IMR-90 (cell line): ENCODE measurements at regions not wholly inside any gene's neighbourhood (a gene's known extent, or its start where the extent isn't known, plus 50 kb on each side); places are given as distances from the start of the nearest gene placed in this dataset.

Source experiments
- ATAC-seq: fragments of 200-7000 bp; cut with Tn5 transposase; 2 replicates; pipeline ENCODE4 v1.9.1; 2020; ENCODE audit warnings: low read depth, mild to moderate bottlenecking, moderate library complexity
- BruUV-seq: library from RNA; stranded (reverse); fragments of 400-500 nt; replicated peaks from 2 replicates; lab custom pipeline; 2021; lab: Mats Ljungman, UMichigan
- CTCF ChIA-PET: fragments of 300-600 bp; formaldehyde crosslinking; extraction: SDS; loops from one replicate; lab custom pipeline; 2021; ENCODE audit warnings: antibody characterized with exemption; lab: Yijun Ruan, JAX
- POLR2A ChIA-PET: fragments of 300-600 bp; sonication (Branson Sonifier 250); formaldehyde crosslinking; loops from one replicate; lab custom pipeline; 2022; ENCODE audit warnings: antibody characterized with exemption; ENCODE audit not compliant: unreplicated experiment; lab: Charles Lee
- DNase-seq: peaks from one replicate; pipeline ENCODE4 v3.0.0; 2013
- H2AFZ ChIP-seq: replicated peaks from 2 replicates; pipeline ENCODE3; 2013; ENCODE audit warnings: low read length, mild to moderate bottlenecking; ENCODE audit not compliant: poor library complexity
- H2AK5ac ChIP-seq: 2 replicates; pipeline ENCODE4 v1.6.1; 2013; ENCODE audit warnings: low read depth, low read length, inconsistent platforms
- H2AK9ac ChIP-seq: replicated peaks from 2 replicates; pipeline ENCODE3; 2013; ENCODE audit warnings: mild to moderate bottlenecking, low read depth, low read length, moderate library complexity; ENCODE audit not compliant: poor library complexity
- H2BK120ac ChIP-seq: 2 replicates; pipeline ENCODE4 v1.6.1; 2013; ENCODE audit warnings: low read depth, low read length, inconsistent platforms
- H2BK15ac ChIP-seq: 3 replicates; pipeline ENCODE4 v1.6.1; 2013; ENCODE audit warnings: low read depth, low read length, inconsistent platforms
- H2BK20ac ChIP-seq: 2 replicates; pipeline ENCODE4 v1.6.1; 2013; ENCODE audit warnings: low read depth, mild to moderate bottlenecking, inconsistent platforms, low read length, moderate library complexity
- H2BK5ac ChIP-seq: 2 replicates; pipeline ENCODE4 v1.6.1; 2013; ENCODE audit warnings: mild to moderate bottlenecking, low read depth, low read length, inconsistent platforms; ENCODE audit not compliant: poor library complexity, severe bottlenecking
- H3K14ac ChIP-seq: replicated peaks from 2 replicates; pipeline ENCODE4 v1.6.1; 2013; ENCODE audit warnings: low read depth, low read length, inconsistent platforms
- H3K18ac ChIP-seq: 2 replicates; pipeline ENCODE4 v1.6.1; 2013; ENCODE audit warnings: low read depth, low read length, control low read depth
- H3K23ac ChIP-seq: 2 replicates; pipeline ENCODE4 v1.6.1; 2013; ENCODE audit warnings: low read depth, low read length, inconsistent platforms
- H3K27ac ChIP-seq: 2 replicates; pipeline ENCODE4 v1.5.1; 2013; ENCODE audit warnings: mild to moderate bottlenecking, control low read depth, low read length; ENCODE audit not compliant: insufficient read depth
- H3K27me3 ChIP-seq: 2 replicates; pipeline ENCODE4 v1.6.1; 2013; ENCODE audit warnings: low read length; ENCODE audit not compliant: control insufficient read depth, insufficient read depth
- H3K36me3 ChIP-seq: 2 replicates; pipeline ENCODE4 v1.6.1; 2013; ENCODE audit warnings: low read length, mixed read lengths; ENCODE audit not compliant: control insufficient read depth, insufficient read depth
- H3K4ac ChIP-seq: 2 replicates; pipeline ENCODE4 v1.6.1; 2013; ENCODE audit warnings: low read depth, low read length, inconsistent platforms
- H3K4me1 ChIP-seq: 2 replicates; pipeline ENCODE4 v1.6.1; 2013; ENCODE audit warnings: low read length, mixed read lengths; ENCODE audit not compliant: control insufficient read depth, insufficient read depth
- H3K4me2 ChIP-seq: 2 replicates; pipeline ENCODE4 v1.6.1; 2013; ENCODE audit warnings: low read depth, mild to moderate bottlenecking, control low read depth, low read length, moderate library complexity
- H3K4me3 ChIP-seq: 2 replicates; pipeline ENCODE4 v1.5.1; 2013; ENCODE audit warnings: low read depth, mild to moderate bottlenecking, control low read depth, low read length, moderate library complexity; ENCODE audit not compliant: insufficient read depth
- H3K56ac ChIP-seq: 2 replicates; pipeline ENCODE4 v1.6.1; 2013; ENCODE audit warnings: low read length, inconsistent platforms; ENCODE audit not compliant: insufficient read depth; ENCODE audit errors: extremely low read depth
- H3K79me1 ChIP-seq, 2 experiments: 2 replicates each; pipeline ENCODE4 v1.6.1; 2013; ENCODE audit warnings: low read length in 2 of 2, inconsistent platforms in 1 of 2, low read depth in 1 of 2
- H3K9ac ChIP-seq: 2 replicates; pipeline ENCODE4 v1.6.1; 2013; ENCODE audit warnings: low read depth, low read length, control low read depth
- H3K9me1 ChIP-seq: 2 replicates; pipeline ENCODE4 v1.6.1; 2013; ENCODE audit warnings: low read length, inconsistent platforms; ENCODE audit not compliant: insufficient read depth
- H3K9me3 ChIP-seq: 2 replicates; pipeline ENCODE4 v1.6.1; 2013; ENCODE audit warnings: low read length; ENCODE audit not compliant: control insufficient read depth, insufficient read depth
- H4K20me1 ChIP-seq: 2 replicates; pipeline ENCODE4 v1.6.1; 2013; ENCODE audit warnings: low read length, inconsistent platforms; ENCODE audit not compliant: insufficient read depth
- H4K5ac ChIP-seq: 2 replicates; pipeline ENCODE4 v1.6.1; 2013; ENCODE audit warnings: mild to moderate bottlenecking, low read depth, low read length, control low read depth
- H4K8ac ChIP-seq, 2 experiments: 2 replicates each; pipeline ENCODE4 v1.6.1; 2013; ENCODE audit warnings: low read depth in 2 of 2, low read length in 2 of 2, control low read depth in 1 of 2, inconsistent platforms in 1 of 2
- H4K91ac ChIP-seq: 2 replicates; pipeline ENCODE4 v1.6.1; 2013; ENCODE audit warnings: low read depth, low read length, inconsistent platforms; ENCODE audit not compliant: insufficient read depth
- BHLHE40 ChIP-seq: fragments of 150-350 bp; IDR thresholded peaks from 2 replicates; pipeline ENCODE4 v1.6.1; 2016; ENCODE audit warnings: mild to moderate bottlenecking, low read depth, low read length
- CEBPB ChIP-seq: IDR thresholded peaks from 2 replicates; pipeline ENCODE4 v1.6.1; 2012; ENCODE audit warnings: low read depth, low read length, improper control_type of control experiment
- CHD1 ChIP-seq: IDR thresholded peaks from 2 replicates; pipeline ENCODE4 v1.6.1; 2012; ENCODE audit warnings: low read depth, low read length, improper control_type of control experiment
- FOS ChIP-seq: fragments of 150-350 bp; IDR thresholded peaks from 2 replicates; pipeline ENCODE4 v1.6.1; 2016; ENCODE audit warnings: low read depth, low read length
- MAFK ChIP-seq: IDR thresholded peaks from 2 replicates; pipeline ENCODE4 v1.6.1; 2012; ENCODE audit warnings: low read depth, low read length, improper control_type of control experiment
- MAZ ChIP-seq: IDR thresholded peaks from 2 replicates; pipeline ENCODE4 v1.6.1; 2012; ENCODE audit warnings: low read depth, mild to moderate bottlenecking, low read length, improper control_type of control experiment, moderate library complexity, borderline replicate concordance
- MXI1 ChIP-seq: IDR thresholded peaks from 2 replicates; pipeline ENCODE4 v1.6.1; 2012; ENCODE audit warnings: low read depth, mild to moderate bottlenecking, low read length, moderate library complexity, borderline replicate concordance
- NFE2L2 ChIP-seq: fragments of 150-350 bp; IDR thresholded peaks from 2 replicates; pipeline ENCODE4 v1.6.1; 2016; ENCODE audit warnings: low read depth, mild to moderate bottlenecking, low read length
- POLR2A ChIP-seq: IDR thresholded peaks from 2 replicates; pipeline ENCODE4 v1.6.1; 2012; ENCODE audit warnings: mild to moderate bottlenecking, low read depth, low read length
- RAD21 ChIP-seq: IDR thresholded peaks from 2 replicates; pipeline ENCODE4 v1.6.1; 2012; ENCODE audit warnings: low read length, improper control_type of control experiment
- RCOR1 ChIP-seq: IDR thresholded peaks from 2 replicates; pipeline ENCODE4 v1.6.1; 2012; ENCODE audit warnings: mild to moderate bottlenecking, low read length, improper control_type of control experiment; ENCODE audit not compliant: insufficient replicate concordance
- RFX5 ChIP-seq: IDR thresholded peaks from 2 replicates; pipeline ENCODE4 v1.8.0; 2012; ENCODE audit warnings: low read depth, mild to moderate bottlenecking, low read length, moderate library complexity
- SMC3 ChIP-seq: fragments of 150-350 bp; IDR thresholded peaks from 2 replicates; pipeline ENCODE4 v1.6.1; 2016; ENCODE audit warnings: low read depth, mild to moderate bottlenecking, antibody characterized with exemption, low read length, moderate library complexity
- WGBS, 2 experiments: methylation state at CpG; one replicate each; pipeline versions ENCODE4 v1.1.5 to v1.1.7; 2013; ENCODE audit warnings: missing lambda C conversion rate in 2 of 2; ENCODE audit not compliant: insufficient read length in 1 of 2; ENCODE audit errors: extremely low coverage in 2 of 2; 5-methylcytosine and 5-hydroxymethylcytosine counted together
- dilution Hi-C: fragments of 300-500 bp; cut with HindIII; formaldehyde crosslinking; loops from one replicate; pipeline ENCODE4 v1.14.3; 2018; ENCODE audit warnings: low sequenced_read_pairs; ENCODE audit not compliant: unreplicated experiment
- in situ Hi-C: fragments of 300-500 bp; cut with MboI; formaldehyde crosslinking; loops from 3 replicates; pipeline ENCODE4 v1.14.3; 2019; ENCODE audit warnings: low sequenced_read_pairs, inconsistent platforms, mixed read lengths
- intact Hi-C: fragments of 100-400 bp; cut with micrococcal nuclease; formaldehyde crosslinking; loops from 2 replicates; pipeline ENCODE4 v1.10.0; 2022
- TF ChIP-seq, protein P1 (sequence below): fragments of 150-350 bp; IDR thresholded peaks from 2 replicates; pipeline ENCODE4 v1.6.1; 2016; ENCODE audit warnings: low read depth, mild to moderate bottlenecking, low read length, moderate library complexity, borderline replicate concordance
- TF ChIP-seq, protein P2 (sequence below): fragments of 150-350 bp; IDR thresholded peaks from 2 replicates; pipeline ENCODE4 v1.6.1; 2017; ENCODE audit warnings: mild to moderate bottlenecking, antibody characterized with exemption, low read length, low read depth
- TF ChIP-seq, protein P3 (sequence below): conservative IDR thresholded peaks from 2 replicates; pipeline ENCODE4 v1.5.1; 2012; ENCODE audit warnings: mild to moderate bottlenecking, low read depth, low read length, improper control_type of control experiment

DNA sequence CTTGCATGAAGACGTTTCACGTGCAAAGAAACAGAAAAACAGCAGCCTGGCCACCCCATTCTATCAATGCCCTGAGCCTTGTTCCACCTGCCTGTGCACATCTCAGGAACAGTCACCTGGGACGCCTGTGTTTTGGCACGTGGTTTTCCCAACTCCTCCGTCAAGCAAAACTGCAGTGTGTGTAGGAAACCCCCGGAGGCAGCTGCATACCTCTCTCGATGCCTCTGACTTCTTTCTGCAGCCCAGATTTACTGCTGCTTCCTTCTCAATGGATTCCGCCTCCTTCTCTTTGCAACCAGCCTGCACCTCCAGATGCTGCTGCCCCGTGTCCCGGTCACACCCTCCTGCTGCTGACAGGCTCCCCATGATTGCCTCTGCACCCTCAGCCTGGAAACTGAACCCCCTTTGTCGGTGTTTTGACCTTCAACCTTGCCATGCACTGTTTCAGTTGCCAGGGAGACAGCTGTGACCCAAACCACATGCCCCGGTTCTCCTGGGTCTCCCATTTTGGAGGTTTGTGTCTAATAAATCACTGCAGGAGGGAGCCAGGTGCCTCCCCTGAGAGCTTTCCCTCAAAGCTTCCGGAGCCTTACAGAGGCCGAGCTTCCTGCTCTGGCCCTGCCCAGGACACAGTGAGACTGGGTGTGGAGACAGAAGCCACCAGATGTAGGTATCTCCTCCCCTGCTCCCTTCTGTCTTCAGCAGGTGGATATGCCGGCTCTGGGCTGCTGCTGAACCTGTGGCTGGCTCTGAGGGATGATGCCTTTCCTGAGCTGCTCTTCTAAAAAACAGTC, 395.5 kb upstream of the IRX1 start:
- H3K56ac ChIP-seq = no peak overlapping the region
- no peak overlapping the region for H2BK15ac ChIP-seq
- no peak overlapping the region for H3K23ac ChIP-seq
- no peak overlapping the region for H2AFZ ChIP-seq
- no peak overlapping the region for H3K9ac ChIP-seq
- no peak overlapping the region for H2BK120ac ChIP-seq
- no peak overlapping the region for H3K14ac ChIP-seq
- H3K4ac ChIP-seq = no peak overlapping the region
- no peak overlapping the region for H3K27ac ChIP-seq
- no peak for DNase-seq
- no peak overlapping the region for H3K4me2 ChIP-seq
- H3K18ac ChIP-seq = no peak overlapping the region
- no peaks in the 10 kb centered on the region for H3K27me3 ChIP-seq
- peaks cover 36% of the 10 kb centered on the region for H3K9me3 ChIP-seq
- no peak for ATAC-seq
- H2BK5ac ChIP-seq = no peak overlapping the region
- ChIA-PET POLR2A (no interaction called here), CTCF (no interaction called here)
- H4K20me1 ChIP-seq = no peaks in the 10 kb centered on the region
- WGBS, 2 experiments = 41% methylated on average over 7 of the region's 15 CpGs; no CpG with 5 or more reads in 1 of the 2 experiments
- no peak overlapping the region for H2BK20ac ChIP-seq
- no peak overlapping the region for H2AK9ac ChIP-seq
- H2AK5ac ChIP-seq = no peak overlapping the region
- H3K4me3 ChIP-seq = no peak overlapping the region
- H4K91ac ChIP-seq = no peak overlapping the region
- dilution Hi-C loops (no loop called here), intact Hi-C loops (no loop called here), in situ Hi-C loops (no loop called here)
- H3K4me1 ChIP-seq = no peaks in the 10 kb centered on the region
- BruUV-seq = no TSS peak
- H3K36me3 ChIP-seq = no peaks in the 10 kb centered on the region
- TF ChIP-seq SMC3 = no peak
- no peak for TF ChIP-seq RAD21
- TF ChIP-seq BHLHE40 = no peak
- TF ChIP-seq RFX5 = no peak
- TF ChIP-seq, protein P1, sequence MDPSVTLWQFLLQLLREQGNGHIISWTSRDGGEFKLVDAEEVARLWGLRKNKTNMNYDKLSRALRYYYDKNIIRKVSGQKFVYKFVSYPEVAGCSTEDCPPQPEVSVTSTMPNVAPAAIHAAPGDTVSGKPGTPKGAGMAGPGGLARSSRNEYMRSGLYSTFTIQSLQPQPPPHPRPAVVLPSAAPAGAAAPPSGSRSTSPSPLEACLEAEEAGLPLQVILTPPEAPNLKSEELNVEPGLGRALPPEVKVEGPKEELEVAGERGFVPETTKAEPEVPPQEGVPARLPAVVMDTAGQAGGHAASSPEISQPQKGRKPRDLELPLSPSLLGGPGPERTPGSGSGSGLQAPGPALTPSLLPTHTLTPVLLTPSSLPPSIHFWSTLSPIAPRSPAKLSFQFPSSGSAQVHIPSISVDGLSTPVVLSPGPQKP = no peak
- TF ChIP-seq RCOR1 = no peak
- no peak for TF ChIP-seq POLR2A
- TF ChIP-seq, protein P2, sequence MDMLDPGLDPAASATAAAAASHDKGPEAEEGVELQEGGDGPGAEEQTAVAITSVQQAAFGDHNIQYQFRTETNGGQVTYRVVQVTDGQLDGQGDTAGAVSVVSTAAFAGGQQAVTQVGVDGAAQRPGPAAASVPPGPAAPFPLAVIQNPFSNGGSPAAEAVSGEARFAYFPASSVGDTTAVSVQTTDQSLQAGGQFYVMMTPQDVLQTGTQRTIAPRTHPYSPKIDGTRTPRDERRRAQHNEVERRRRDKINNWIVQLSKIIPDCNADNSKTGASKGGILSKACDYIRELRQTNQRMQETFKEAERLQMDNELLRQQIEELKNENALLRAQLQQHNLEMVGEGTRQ = no peak
- TF ChIP-seq MAZ = no peak
- TF ChIP-seq MAFK = no peak
- no peak for TF ChIP-seq FOS
- no peak for TF ChIP-seq NFE2L2
- no peak for TF ChIP-seq MXI1
- no peak for TF ChIP-seq CEBPB
- TF ChIP-seq CHD1 = no peak
- TF ChIP-seq, protein P3, sequence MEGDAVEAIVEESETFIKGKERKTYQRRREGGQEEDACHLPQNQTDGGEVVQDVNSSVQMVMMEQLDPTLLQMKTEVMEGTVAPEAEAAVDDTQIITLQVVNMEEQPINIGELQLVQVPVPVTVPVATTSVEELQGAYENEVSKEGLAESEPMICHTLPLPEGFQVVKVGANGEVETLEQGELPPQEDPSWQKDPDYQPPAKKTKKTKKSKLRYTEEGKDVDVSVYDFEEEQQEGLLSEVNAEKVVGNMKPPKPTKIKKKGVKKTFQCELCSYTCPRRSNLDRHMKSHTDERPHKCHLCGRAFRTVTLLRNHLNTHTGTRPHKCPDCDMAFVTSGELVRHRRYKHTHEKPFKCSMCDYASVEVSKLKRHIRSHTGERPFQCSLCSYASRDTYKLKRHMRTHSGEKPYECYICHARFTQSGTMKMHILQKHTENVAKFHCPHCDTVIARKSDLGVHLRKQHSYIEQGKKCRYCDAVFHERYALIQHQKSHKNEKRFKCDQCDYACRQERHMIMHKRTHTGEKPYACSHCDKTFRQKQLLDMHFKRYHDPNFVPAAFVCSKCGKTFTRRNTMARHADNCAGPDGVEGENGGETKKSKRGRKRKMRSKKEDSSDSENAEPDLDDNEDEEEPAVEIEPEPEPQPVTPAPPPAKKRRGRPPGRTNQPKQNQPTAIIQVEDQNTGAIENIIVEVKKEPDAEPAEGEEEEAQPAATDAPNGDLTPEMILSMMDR = no peak
- no peaks in the 10 kb centered on the region for H3K9me1 ChIP-seq
- H4K5ac ChIP-seq = no peak overlapping the region
- H3K79me1 ChIP-seq = no peaks in the 10 kb centered on the region
- no peak overlapping the region for H4K8ac ChIP-seq
